GM12874 (cell line): ENCODE measurements at regions not wholly inside any gene's neighbourhood (a gene's known extent, or its start where the extent isn't known, plus 50 kb on each side); places are given as distances from the start of the nearest gene placed in this dataset.

Experiments
- CTCF ChIP-seq: IDR thresholded peaks from 2 replicates; pipeline ENCODE4 v1.5.1; 2011; ENCODE audit warnings: low read depth, mild to moderate bottlenecking, control low read depth, low read length, moderate library complexity; ENCODE audit not compliant: insufficient read depth

- no peak for TF ChIP-seq CTCF
These were observed 211.4 kb upstream of the GPR101 start for GRCh38 chrX:137245183-137245582.

- no peak for TF ChIP-seq CTCF
These were observed 203.0 kb upstream of the GPR101 start for GRCh38 chrX:137236837-137237236.

- TF ChIP-seq CTCF = no peak
These were observed 201.0 kb upstream of the GPR101 start for GRCh38 chrX:137234651-137235402.

GRCh38 chrX:137233478-137233877, 199.7 kb upstream of the GPR101 start:
- TF ChIP-seq CTCF = no peak

GRCh38 chrX:137227151-137227550, 193.4 kb upstream of the GPR101 start:
- TF ChIP-seq CTCF = no peak

- no peak for TF ChIP-seq CTCF
These were observed 181.7 kb upstream of the GPR101 start for GRCh38 chrX:137215467-137215866.

GRCh38 chrX:137212078-137212632, 178.4 kb upstream of the GPR101 start:
- no peak for TF ChIP-seq CTCF
